Esophagus muscularis mucosa (tissue), 4 donors: ENCODE measurements at regions not wholly inside any gene's neighbourhood (a gene's known extent, or its start where the extent isn't known, plus 50 kb on each side); places are given as distances from the start of the nearest gene placed in this dataset.

Source experiments
- DNase-seq: peaks from one replicate; pipeline ENCODE4 v3.0.0-alpha.2; 2017; ENCODE audit errors: extremely low spot score
- H3K27ac ChIP-seq, 4 donors: fragments of 200-600 bp; sonication (generic); replicated peaks in 1 of 4; 1 replicate in 3 of 4; 2 replicates in 1 of 4; pipeline ENCODE4 v1.5.1; 2016 to 2019; ENCODE audit warnings: mild to moderate bottlenecking in 1 of 4
- H3K27me3 ChIP-seq, 4 donors: fragments of 200-600 bp; sonication (generic); one replicate each; pipeline versions ENCODE4 v1.5.1 to v1.6.0; 2016 to 2019
- H3K36me3 ChIP-seq, 4 donors: fragments of 200-600 bp; sonication (generic); one replicate each; pipeline ENCODE4 v1.5.1; 2016 to 2019
- H3K4me1 ChIP-seq, 4 donors: fragments of 200-600 bp; sonication (generic); one replicate each; pipeline ENCODE4 v1.5.1; 2016 to 2019
- H3K4me3 ChIP-seq, 4 donors: fragments of 200-600 bp; sonication (generic); 1 replicate in 2 of 4; 2 replicates in 2 of 4; pipeline ENCODE4 v1.5.1; 2016 to 2019; ENCODE audit warnings: mild to moderate bottlenecking in 4 of 4, moderate library complexity in 1 of 4
- H3K9me3 ChIP-seq, 4 donors: fragments of 200-600 bp; sonication (generic); 1 replicate in 3 of 4; 2 replicates in 1 of 4; pipeline ENCODE4 v1.5.1; 2016 to 2019
- EP300 ChIP-seq: sonication (generic); formaldehyde crosslinking; IDR thresholded peaks from one replicate; pipeline ENCODE4 v1.6.1; 2017; ENCODE audit warnings: antibody characterized with exemption
- POLR2A ChIP-seq: fragments of 450-650 bp; IDR thresholded peaks from one replicate; pipeline ENCODE4 v1.6.1; 2017; ENCODE audit warnings: antibody characterized with exemption, moderate library complexity, mild to moderate bottlenecking, low read depth
- POLR2AphosphoS5 ChIP-seq, 2 donors: sonication (generic); formaldehyde crosslinking; IDR thresholded peaks; one replicate each; pipeline ENCODE4 v1.6.1; 2017; ENCODE audit warnings: antibody characterized with exemption in 2 of 2
- WGBS: methylation state at CpG from one replicate; pipeline ENCODE4 v1.1.5; 2018; 5-methylcytosine and 5-hydroxymethylcytosine counted together
- intact Hi-C: fragments of 100-400 bp; cut with DNase I; formaldehyde crosslinking; loops from one replicate; pipeline ENCODE4 v1.15.1; 2023
- TF ChIP-seq, protein P1 (sequence below), 3 experiments: fragments of 200-600 bp in 2 of 3; fragments of 450-650 bp in 1 of 3; sonication (generic) in 2 of 3; IDR thresholded peaks; one replicate each; pipeline ENCODE4 v1.5.1; 2017 to 2019; ENCODE audit warnings: antibody characterized with exemption in 3 of 3, mild to moderate bottlenecking in 2 of 3, moderate library complexity in 1 of 3

DNA sequence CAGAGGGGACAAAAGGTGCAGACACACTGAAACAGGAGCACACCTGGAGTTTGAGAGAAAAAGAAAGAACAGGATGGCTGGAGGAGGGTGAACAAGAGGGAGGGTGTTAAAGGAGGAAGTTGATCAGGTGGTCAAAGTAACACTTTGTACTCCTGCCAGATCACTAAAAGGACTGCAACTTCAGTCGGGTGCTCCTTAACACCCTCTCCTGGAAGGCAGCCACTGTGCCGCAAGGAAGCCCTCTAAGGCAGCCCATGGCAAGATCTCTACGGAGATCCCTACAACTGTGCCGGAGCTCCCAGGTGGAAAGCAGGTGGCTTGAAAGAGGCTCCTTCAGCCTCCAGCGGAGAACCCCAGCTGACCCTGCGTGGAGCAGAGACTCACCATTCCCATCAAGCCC lies 124.4 kb upstream of the MSX2 start:
- WGBS: 5% methylated on average over 4 of the region's 6 CpGs
- intact Hi-C loops: no loop called here
- Histone ChIP-seq H3K36me3 (no peaks in the 10 kb centered on the region), H3K27ac (no peak overlapping the region), H3K4me1 (no peaks in the 10 kb centered on the region), H3K9me3 (peaks cover 0 to 11% (median 3%) of the 10 kb centered on the region in 4 donors), H3K27me3 (peaks cover 0 to 44% (median 2%) of the 10 kb centered on the region in 4 donors), H3K4me3 (no peak overlapping the region)
- DNase-seq: no peak
- TF ChIP-seq POLR2AphosphoS5 (IDR thresholded peaks at IDR 0.05): no peak
- no peak for TF ChIP-seq POLR2A
- TF ChIP-seq, protein P1, sequence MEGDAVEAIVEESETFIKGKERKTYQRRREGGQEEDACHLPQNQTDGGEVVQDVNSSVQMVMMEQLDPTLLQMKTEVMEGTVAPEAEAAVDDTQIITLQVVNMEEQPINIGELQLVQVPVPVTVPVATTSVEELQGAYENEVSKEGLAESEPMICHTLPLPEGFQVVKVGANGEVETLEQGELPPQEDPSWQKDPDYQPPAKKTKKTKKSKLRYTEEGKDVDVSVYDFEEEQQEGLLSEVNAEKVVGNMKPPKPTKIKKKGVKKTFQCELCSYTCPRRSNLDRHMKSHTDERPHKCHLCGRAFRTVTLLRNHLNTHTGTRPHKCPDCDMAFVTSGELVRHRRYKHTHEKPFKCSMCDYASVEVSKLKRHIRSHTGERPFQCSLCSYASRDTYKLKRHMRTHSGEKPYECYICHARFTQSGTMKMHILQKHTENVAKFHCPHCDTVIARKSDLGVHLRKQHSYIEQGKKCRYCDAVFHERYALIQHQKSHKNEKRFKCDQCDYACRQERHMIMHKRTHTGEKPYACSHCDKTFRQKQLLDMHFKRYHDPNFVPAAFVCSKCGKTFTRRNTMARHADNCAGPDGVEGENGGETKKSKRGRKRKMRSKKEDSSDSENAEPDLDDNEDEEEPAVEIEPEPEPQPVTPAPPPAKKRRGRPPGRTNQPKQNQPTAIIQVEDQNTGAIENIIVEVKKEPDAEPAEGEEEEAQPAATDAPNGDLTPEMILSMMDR (IDR thresholded peaks at IDR 0.05): no peak
- TF ChIP-seq EP300: no peak

DNA sequence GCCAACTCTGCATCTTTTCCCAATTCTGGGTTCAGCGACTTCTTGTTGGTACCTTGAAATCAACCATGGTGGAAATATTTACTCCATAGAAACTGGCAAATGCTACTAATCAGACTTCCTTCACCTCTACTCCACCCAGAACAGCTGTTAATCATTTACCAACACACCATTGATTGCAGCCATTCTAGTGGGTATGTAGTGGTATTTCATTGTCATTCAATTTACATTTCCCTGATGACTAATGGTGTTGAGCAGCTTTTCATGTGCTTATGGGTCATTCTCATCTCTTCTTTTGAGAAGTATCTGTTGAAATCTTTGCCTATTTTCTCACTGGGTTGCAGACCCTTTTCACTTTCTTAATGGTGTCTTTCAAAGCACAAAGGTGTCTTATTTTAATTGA lies 122.4 kb upstream of the MSX2 start:
- intact Hi-C loops: no loop called here
- Histone ChIP-seq H3K36me3 (no peaks in the 10 kb centered on the region), H3K27ac (no peak overlapping the region), H3K27me3 (peaks cover 0 to 44% (median 2%) of the 10 kb centered on the region in 4 donors), H3K4me1 (no peaks in the 10 kb centered on the region), H3K9me3 (peaks cover 0 to 11% (median 3%) of the 10 kb centered on the region in 4 donors), H3K4me3 (no peak overlapping the region)
- WGBS: 100% methylated on average over 1 of the region's 1 CpG
- TF ChIP-seq EP300 (no peak), POLR2AphosphoS5 (IDR thresholded peaks at IDR 0.05) (no peak), POLR2A (no peak)
- TF ChIP-seq, protein P1 (IDR thresholded peaks at IDR 0.05): no peak
- no peak for DNase-seq

DNA sequence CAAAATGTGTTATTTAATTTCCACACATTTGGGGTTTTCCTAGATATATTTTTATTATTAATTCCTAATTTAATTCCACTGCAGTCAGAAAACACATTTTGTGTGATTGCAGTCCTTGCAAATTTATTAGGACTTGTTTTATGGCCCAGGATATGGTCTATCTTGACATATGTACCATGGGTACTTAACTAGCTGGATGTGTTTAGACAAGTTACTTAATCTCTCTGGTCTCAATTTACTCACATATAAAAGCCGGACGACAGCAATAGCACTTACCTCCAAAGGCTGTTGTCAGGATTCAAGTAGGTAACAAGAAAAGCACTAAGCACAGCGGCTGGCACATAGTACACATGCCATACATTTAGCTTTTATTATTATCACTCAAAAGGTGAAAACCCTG lies 118.2 kb upstream of the MSX2 start:
- intact Hi-C loops: no loop called here

DNA sequence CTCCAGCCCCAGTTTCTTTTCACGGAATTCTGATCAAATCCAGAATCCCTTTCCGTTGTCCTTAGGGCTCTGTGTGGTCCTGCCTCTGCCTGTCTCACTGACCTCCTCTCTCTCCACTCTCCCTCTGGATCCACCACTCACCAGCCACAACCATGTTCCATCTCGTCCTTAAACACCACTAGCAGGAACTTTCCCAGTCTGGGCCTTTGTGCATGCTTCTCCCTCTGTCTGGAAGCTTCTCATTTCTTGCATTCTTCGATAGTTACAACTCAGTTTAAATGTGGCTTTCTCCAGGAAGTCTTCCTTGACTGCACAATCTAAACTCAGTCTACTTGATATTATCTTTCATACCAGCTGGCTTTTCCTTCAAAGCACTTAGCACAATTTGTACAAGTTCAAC lies 117.7 kb upstream of the MSX2 start:
- no peaks in the 10 kb centered on the region for H3K36me3 ChIP-seq
- H3K27ac ChIP-seq: no peak overlapping the region
- TF ChIP-seq POLR2AphosphoS5 (IDR thresholded peaks at IDR 0.05): no peak
- no peak for TF ChIP-seq EP300
- no peak for TF ChIP-seq POLR2A
- TF ChIP-seq, protein P1 (IDR thresholded peaks at IDR 0.05): no peak
- no peak for DNase-seq
- WGBS: 49% methylated on average over 4 of the region's 4 CpGs
- peaks cover 0 to 3% (median 0%) of the 10 kb centered on the region in 4 donors for H3K4me1 ChIP-seq
- intact Hi-C loops: no loop called here
- peaks cover 0 to 35% (median 0%) of the 10 kb centered on the region in 4 donors for H3K27me3 ChIP-seq
- peaks cover 0 to 11% (median 3%) of the 10 kb centered on the region in 4 donors for H3K9me3 ChIP-seq
- no peak overlapping the region for H3K4me3 ChIP-seq

More for the DNA sequence above, 118.2 kb upstream of the MSX2 start:
- no peaks in the 10 kb centered on the region for H3K36me3 ChIP-seq
- peaks cover 0 to 3% (median 0%) of the 10 kb centered on the region in 4 donors for H3K4me1 ChIP-seq
- TF ChIP-seq POLR2AphosphoS5 (IDR thresholded peaks at IDR 0.05) (no peak), POLR2A (no peak), EP300 (no peak)
- TF ChIP-seq, protein P1 (IDR thresholded peaks at IDR 0.05): no peak
- whole genome bisulfite sequencing: 79% methylated on average over 3 of the region's 3 CpGs
- H3K9me3 ChIP-seq: peaks cover 0 to 11% (median 3%) of the 10 kb centered on the region in 4 donors
- peaks cover 0 to 40% (median 0%) of the 10 kb centered on the region in 4 donors for H3K27me3 ChIP-seq
- H3K27ac ChIP-seq: no peak overlapping the region
- no peak overlapping the region for H3K4me3 ChIP-seq
- DNase-seq: no peak

DNA sequence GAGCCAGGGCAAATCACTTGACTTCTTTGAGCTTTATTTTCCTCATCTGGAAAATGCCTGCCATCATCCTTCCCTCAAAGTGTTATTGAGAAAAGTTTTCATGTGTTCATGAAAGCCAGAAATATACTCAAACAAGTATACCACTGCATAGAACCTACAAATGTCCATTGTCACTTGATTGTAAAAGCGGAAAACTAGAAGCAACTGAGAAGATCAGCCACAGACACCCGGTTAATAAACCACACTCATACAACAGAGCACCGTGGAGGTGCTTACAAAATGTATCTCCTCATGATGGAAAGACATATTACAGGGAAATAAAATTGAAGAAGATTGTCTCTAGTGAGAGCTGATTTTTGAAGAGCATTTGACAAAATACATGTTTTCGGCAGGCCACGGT lies 117.2 kb upstream of the MSX2 start:
- DNase-seq: no peak
- intact Hi-C loops: no loop called here
- Histone ChIP-seq H3K27me3 (peaks cover 0 to 30% (median 0%) of the 10 kb centered on the region in 4 donors), H3K36me3 (no peaks in the 10 kb centered on the region), H3K4me1 (peaks cover 0 to 3% (median 0%) of the 10 kb centered on the region in 4 donors), H3K27ac (no peak overlapping the region), H3K4me3 (no peak overlapping the region), H3K9me3 (peaks cover 0 to 11% (median 3%) of the 10 kb centered on the region in 4 donors)
- WGBS: 90% methylated on average over 5 of the region's 5 CpGs
- TF ChIP-seq POLR2A: no peak
- no peak for TF ChIP-seq POLR2AphosphoS5 (IDR thresholded peaks at IDR 0.05)
- TF ChIP-seq, protein P1 (IDR thresholded peaks at IDR 0.05): no peak
- no peak for TF ChIP-seq EP300
